ENCODE measurements at regions not wholly inside any gene's neighbourhood (a gene's known extent, or its start where the extent isn't known, plus 50 kb on each side); places are given as distances from the start of the nearest gene placed in this dataset.

DNA sequence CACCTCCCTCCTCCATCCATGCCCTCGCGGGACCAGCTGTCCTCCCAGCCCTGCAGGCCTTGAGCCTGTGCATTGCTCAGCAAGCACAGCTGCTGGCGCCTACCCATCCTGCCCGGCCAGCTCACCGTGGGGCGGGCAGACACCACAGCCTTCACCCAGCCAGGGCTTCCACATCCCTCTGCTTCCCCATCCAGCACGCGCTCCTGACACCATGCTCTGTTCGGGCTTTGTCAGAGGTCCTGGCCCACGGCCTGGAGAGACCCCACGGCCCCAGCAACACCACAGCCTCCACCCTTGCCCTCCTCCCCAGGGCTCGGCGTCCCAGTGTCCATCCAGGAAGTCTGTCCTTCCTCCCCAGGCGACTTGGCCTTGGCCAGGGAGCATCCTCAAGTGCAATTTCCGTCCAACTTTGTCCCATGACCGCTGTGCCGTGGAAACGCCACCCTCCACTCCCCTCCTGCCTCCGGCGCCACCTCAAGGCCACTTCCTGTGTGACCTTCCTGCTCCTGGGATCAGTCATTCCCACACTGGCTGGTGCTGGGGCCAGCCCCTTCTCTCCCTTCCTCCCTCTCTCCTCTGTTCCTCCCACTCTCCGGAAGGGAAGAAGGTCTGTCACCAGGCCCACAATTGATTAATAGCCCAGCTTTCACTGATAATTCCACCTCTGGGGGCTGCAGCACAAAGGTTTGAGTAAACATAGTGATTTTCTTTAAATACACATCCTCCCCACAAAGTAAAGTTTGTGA is 71.5 kb upstream of the SMNDC1 start:
- DNase-seq = no peak

DNA sequence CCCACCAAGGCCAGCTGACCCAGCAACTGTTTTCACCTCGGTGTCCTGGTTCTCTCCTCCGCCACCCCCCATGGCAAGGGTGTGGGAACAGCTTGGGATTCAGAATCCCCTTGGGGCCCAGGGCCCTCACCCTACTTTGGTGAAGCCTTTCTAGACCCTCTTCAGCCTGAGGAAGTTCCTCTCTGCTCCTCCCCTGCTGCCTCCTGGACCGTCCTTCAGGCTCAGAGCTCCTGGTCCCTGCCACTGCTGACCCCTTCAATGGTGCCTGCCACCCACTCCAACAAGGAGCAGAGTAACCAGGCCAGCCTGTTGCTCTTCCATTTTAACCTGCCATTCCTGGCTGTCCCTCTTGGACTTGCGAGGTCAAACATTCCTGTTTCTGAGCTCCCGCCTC is 72.0 kb upstream of the SMNDC1 start:
- DNase-seq = no peak

- DNase-seq = peak; percentile 49
Measured at GRCh38 chr10:110378006-110378405, 73.3 kb upstream of the SMNDC1 start.

DNA sequence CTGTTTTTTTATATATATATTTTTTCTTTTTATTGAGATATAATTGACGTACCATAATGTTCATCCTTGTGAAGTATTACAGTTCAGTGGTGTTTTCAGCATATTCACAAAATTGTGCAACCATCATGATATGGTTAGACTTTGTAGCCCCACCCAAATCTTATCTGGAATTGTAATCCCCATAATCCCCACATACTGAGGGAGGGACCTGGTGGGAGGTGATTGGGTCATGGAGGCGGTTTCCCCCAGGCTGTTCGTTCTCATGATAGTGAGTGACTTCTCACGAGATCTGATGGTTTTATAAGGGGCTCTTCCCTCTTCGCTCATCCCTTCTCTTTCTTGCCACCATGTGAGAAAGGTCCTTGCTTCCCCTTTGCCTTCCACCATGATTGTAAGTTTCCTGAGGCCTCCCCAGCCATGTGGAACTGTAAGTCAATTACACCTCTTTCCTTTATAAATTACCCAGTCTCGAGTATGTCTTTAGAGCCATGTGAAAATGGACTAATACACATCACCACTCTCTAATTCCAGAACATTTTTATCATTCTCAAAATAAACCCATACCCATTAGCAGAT is 73.9 kb upstream of the SMNDC1 start:
- DNase-seq = no peak

GRCh38 chr10:110379831-110380230 is 75.1 kb upstream of the SMNDC1 start:
- DNase-seq = peak; percentile 25

DNA sequence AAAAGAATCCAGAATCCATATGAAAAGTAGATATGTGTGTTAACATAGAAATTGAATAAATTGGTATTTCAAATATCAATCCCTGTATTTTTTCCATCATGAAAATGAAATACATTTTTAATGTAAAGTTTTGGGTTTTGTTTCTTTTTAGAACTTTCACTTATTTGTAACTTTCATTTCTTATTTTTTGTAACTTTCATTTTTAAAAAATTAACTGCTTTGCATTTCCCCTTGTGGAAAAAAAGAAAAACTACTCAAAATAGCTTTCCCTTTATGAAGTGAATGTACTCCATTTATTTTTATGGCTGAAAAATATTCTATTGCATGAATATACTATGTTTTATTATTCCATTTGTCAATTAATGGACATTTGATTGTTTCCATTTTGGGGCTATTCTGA is 75.6 kb upstream of the SMNDC1 start:
- DNase-seq = no peak

DNA sequence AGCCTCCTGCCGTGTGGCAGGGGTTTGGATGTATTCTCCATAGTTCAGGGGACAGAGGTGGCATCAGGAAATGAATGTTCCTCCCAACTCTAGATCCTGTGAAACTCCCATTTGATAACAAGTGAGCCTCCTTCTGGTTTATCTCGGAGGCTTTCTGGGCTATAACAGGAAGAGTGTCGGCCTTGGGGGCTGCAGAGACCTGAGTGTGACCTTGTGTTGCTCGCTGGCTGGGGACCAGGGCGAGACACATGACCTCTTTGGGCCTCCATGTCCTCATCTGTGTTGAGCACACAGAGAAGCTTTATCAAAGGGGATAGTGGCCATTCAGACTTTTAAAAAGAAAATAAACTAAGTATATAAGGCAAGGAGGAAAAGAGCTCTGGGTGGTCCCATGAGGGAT is 78.0 kb upstream of the SMNDC1 start:
- no peak for DNase-seq

GRCh38 chr10:110387617-110387982 is 82.9 kb upstream of the SMNDC1 start:
- DNase-seq = no peak

- peak; percentile 24 for DNase-seq
Measured at GRCh38 chr10:110387983-110388686, 83.4 kb upstream of the SMNDC1 start.

DNA sequence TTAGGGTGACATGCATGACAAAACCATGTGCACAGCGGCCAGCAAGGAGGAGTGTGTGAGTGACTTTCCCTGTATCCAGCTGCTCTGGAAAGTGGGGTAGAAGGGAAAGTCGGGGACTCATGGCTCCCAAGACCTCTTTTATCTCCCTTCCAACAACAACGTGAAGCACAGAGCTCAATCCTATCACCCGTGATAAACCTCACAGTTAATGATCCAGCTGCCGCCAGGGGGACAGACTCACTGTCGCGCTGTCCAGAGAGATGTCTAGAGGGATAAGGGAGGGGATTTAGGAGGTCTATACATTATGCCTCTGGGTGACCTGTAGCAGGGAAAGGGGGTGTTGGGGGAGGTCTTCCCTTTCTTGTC is 84.0 kb upstream of the SMNDC1 start:
- no peak for DNase-seq

GRCh38 chr10:110389255-110389654 is 84.5 kb upstream of the SMNDC1 start:
- no peak for DNase-seq

GRCh38 chr10:110391541-110391940 is 86.8 kb upstream of the SMNDC1 start:
- DNase-seq = no peak

DNA sequence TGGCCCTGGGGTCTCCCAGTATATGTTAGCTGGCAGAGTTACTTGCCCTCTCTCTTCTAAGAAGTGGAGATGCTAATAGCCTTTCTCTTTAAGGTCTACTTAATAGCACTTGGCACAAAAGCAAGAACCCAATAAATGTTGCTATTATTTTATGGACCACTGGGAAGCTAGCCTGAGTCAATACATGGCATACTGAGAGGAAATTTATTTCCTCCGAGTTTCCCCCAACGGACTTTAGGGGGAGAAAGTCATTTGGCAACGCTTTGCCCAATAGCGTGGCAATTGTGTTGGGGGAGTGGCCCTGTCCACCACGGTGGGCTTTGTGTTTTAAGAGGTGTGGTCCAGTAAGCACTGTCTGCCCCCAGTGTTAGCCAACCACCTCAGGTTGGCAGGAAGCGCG is 87.4 kb upstream of the SMNDC1 start:
- no peak for DNase-seq

GRCh38 chr10:110392868-110393740 is 88.4 kb upstream of the SMNDC1 start:
- DNase-seq = no peak

DNA sequence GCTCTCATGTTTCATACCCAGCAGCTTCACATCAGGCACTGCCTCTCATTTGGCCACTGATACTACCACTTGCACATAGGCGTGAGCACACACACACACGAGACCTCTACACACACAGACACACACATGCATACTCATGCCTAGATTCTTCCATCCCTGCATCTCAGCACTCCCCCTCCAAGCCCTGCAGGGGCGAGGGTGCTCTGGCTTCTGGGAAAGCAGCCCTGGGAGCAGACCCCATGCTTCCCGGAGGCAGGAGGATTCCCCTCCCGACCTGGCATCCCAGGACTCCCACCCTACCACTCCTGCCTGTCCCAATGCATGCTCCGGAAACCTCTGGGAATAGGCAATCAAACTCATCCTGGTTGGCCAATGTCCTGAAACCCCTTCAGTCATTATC is 89.1 kb upstream of the SMNDC1 start:
- no peak for DNase-seq

DNA sequence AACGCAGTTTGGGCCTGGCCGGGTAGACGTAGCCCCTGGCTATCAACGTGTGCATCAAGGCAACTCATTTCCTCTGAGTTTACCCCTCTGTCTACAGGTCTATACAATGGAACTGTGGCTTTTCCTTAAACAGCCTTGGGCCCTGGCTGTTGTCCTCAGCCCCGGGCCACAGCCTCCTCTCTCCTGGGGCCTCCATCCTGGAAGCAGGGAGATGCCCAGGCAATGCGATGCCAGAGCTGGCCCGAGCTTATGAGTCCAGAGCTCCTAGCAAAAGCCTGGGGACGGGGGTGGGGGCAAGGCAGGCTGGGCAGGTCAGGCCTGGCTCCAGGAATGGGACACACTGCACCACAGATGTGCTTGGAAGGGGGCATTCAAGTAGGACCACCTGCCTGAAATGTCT is 89.6 kb upstream of the SMNDC1 start:
- DNase-seq = no peak

- DNase-seq = no peak
Measured at GRCh38 chr10:110394898-110395297, 90.2 kb upstream of the SMNDC1 start.

- no peak for DNase-seq
Measured at GRCh38 chr10:110395350-110396283, 90.9 kb upstream of the SMNDC1 start.

DNA sequence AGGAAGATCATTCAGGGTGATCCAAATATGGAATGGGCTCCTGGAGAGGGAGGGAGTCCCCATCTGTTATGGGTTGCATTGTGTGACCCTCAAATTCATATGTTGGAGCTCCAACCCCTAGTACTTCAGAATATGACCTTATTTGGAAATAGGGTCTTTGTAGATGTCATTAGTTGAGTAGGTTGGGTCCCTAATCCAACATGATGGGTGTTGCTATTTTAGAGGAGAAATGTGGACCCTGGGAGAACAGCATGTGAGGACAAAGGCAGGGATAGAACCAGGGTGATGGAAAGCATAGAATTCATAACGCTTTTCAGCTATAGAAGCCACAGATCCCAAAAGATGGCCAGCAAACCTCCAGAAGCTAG is 91.5 kb upstream of the SMNDC1 start:
- DNase-seq = no peak

DNA sequence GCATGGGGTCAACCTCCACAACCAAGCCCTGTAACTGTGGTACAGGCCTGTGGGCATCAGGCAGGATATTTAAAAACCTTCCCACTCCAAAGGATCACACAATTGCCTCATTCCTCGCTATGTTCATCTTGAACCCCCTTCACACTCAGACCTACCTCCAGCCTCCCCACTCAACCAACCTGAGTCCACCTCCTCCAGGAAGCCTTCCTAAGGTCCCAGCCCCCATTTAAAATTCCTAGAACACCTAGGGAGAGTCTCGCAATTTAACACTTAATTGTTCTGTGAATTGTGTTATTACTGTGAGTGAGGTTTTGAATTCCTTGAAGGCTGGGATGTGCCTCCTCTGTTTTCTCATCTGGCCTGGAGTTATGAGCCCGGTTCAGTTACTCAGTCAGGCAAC is 93.1 kb upstream of the SMNDC1 start:
- DNase-seq = no peak

GRCh38 chr10:110398419-110399105 is 93.8 kb upstream of the SMNDC1 start:
- DNase-seq = peak; percentile 54
